ENCODE measurements at regions not wholly inside any gene's neighbourhood (a gene's known extent, or its start where the extent isn't known, plus 50 kb on each side); places are given as distances from the start of the nearest gene placed in this dataset.

GRCh38 chr6:55954436-55954835 lies 79.0 kb upstream of the BMP5 start:
- H3K27me3 ChIP-seq (ENCODE audit: control insufficient read depth in 1 of 2, insufficient read depth in 2 of 2, low read length in 2 of 2): no peaks in the 10 kb centered on the region
- H3K27ac ChIP-seq (ENCODE audit: extremely low read length, insufficient read depth, low read length): no peak overlapping the region
- H3K36me3 ChIP-seq (replicated peaks in 1 of 2; ENCODE audit: control insufficient read depth in 1 of 2, insufficient read depth in 2 of 2, low read length in 2 of 2): no peaks in the 10 kb centered on the region
- FAIRE-seq (no peak), DNase-seq (ENCODE audit: low spot score) (no peak), ATAC-seq (no peak)
- no TSS peak for BruUV-seq (replicated peaks)
- CTCF ChIA-PET (ENCODE audit: low intra/inter-chr PET ratio, low total read pairs): no interaction called here
- no peaks in the 10 kb centered on the region for H3K4me1 ChIP-seq (ENCODE audit: insufficient read depth, low read length)
- no peak overlapping the region for H3K4me3 ChIP-seq (replicated peaks in 1 of 3; ENCODE audit: insufficient read depth in 1 of 3, low read depth in 2 of 3, low read length in 3 of 3)
- in situ Hi-C loops (cut with HindIII; ENCODE audit: extremely low pct_ligation_motif_present, low pct_unique_long_range_greater_than_20kb): loop anchor here (25.0 kb wide), 2 partner anchors 517 to 667 kb away; no protein-coding TSS in a partner anchor
- no peak overlapping the region for H2AFZ ChIP-seq (ENCODE audit: low read length)
- no peak for TF ChIP-seq ZNF501 (CRISPR knock-in tag; IDR thresholded peaks at IDR 0.05)
- no peak for TF ChIP-seq RXRB (CRISPR knock-in tag; IDR thresholded peaks at IDR 0.05; ENCODE audit: borderline replicate concordance)
- no peak for TF ChIP-seq FOXP1 (IDR thresholded peaks at IDR 0.05)
- TF ChIP-seq FOXP1 (CRISPR knock-in tag; IDR thresholded peaks at IDR 0.05): no peak
- TF ChIP-seq ZSCAN20 (CRISPR knock-in tag; IDR thresholded peaks at IDR 0.05; ENCODE audit: borderline replicate concordance): no peak
- H4K20me1 ChIP-seq (ENCODE audit: insufficient read depth, low read length): no peaks in the 10 kb centered on the region
- no peaks in the 10 kb centered on the region for H3K9me3 ChIP-seq (ENCODE audit: low read length)
- no peak overlapping the region for H3K4me2 ChIP-seq (ENCODE audit: low read depth, low read length)
- H3K9ac ChIP-seq (ENCODE audit: insufficient read depth, low read depth, low read length): no peak overlapping the region
- POLR2A ChIA-PET: no interaction called here
- intact Hi-C loops (cut with micrococcal nuclease; ENCODE audit: unreplicated experiment): no loop called here
- H3K79me2 ChIP-seq (ENCODE audit: insufficient read depth, low read length): no peaks in the 10 kb centered on the region

- no peak overlapping the region for H3K27ac ChIP-seq (ENCODE audit: extremely low read length, insufficient read depth, low read length)
- 1% methylated on average over 7 of the region's 7 CpGs for whole genome bisulfite sequencing (ENCODE audit: low lambda C conversion rate)
- no peak for FAIRE-seq
Observed at GRCh38 chr6:55953335-55953734, 77.9 kb upstream of the BMP5 start.

More at GRCh38 chr6:55953335-55953734, 77.9 kb upstream of the BMP5 start:
- Histone ChIP-seq H4K20me1 (ENCODE audit: insufficient read depth, low read length) (no peaks in the 10 kb centered on the region), H2AFZ (ENCODE audit: low read length) (no peak overlapping the region), H3K4me3 (replicated peaks in 1 of 3; ENCODE audit: insufficient read depth in 1 of 3, low read depth in 2 of 3, low read length in 3 of 3) (no peak overlapping the region), H3K4me2 (ENCODE audit: low read depth, low read length) (no peak overlapping the region), H3K4me1 (ENCODE audit: insufficient read depth, low read length) (no peaks in the 10 kb centered on the region), H3K9ac (ENCODE audit: insufficient read depth, low read depth, low read length) (no peak overlapping the region), H3K36me3 (replicated peaks in 1 of 2; ENCODE audit: control insufficient read depth in 1 of 2, insufficient read depth in 2 of 2, low read length in 2 of 2) (no peaks in the 10 kb centered on the region), H3K27me3 (ENCODE audit: control insufficient read depth in 1 of 2, insufficient read depth in 2 of 2, low read length in 2 of 2) (no peaks in the 10 kb centered on the region), H3K9me3 (ENCODE audit: low read length) (no peaks in the 10 kb centered on the region), H3K79me2 (ENCODE audit: insufficient read depth, low read length) (no peaks in the 10 kb centered on the region)
- CTCF ChIA-PET (ENCODE audit: low intra/inter-chr PET ratio, low total read pairs): interaction anchor here (1.8 kb wide), 1 partner anchor 336 kb away, joined by 9 read pairs; no protein-coding TSS in a partner anchor
- in situ Hi-C loops (cut with HindIII; ENCODE audit: extremely low pct_ligation_motif_present, low pct_unique_long_range_greater_than_20kb) (loop anchor here (25.0 kb wide), 2 partner anchors 516 to 666 kb away; no protein-coding TSS in a partner anchor), intact Hi-C loops (cut with micrococcal nuclease; ENCODE audit: unreplicated experiment) (loop anchor here (1.0 kb wide), 3 partner anchors 336 to 677 kb away; no protein-coding TSS in a partner anchor)
- DNase-seq (ENCODE audit: low spot score) (peak; percentile 6), ATAC-seq (peak; percentile 55; the same call in 2 of the 3 replicates)
- POLR2A ChIA-PET: no interaction called here
- TF ChIP-seq STAG1 (CRISPR knock-in tag; IDR thresholded peaks at IDR 0.05) (peak; percentile 66), ZNF562 (CRISPR knock-in tag; IDR thresholded peaks at IDR 0.05; ENCODE audit: borderline replicate concordance) (no peak), UBTF (CRISPR knock-in tag; IDR thresholded peaks at IDR 0.05) (no peak), SNRNP70 (IDR thresholded peaks at IDR 0.05; ENCODE audit: low read depth, low read length) (no peak), HIC2 (CRISPR knock-in tag; IDR thresholded peaks at IDR 0.05; ENCODE audit: low read depth) (no peak), TCF12 (IDR thresholded peaks at IDR 0.05) (no peak), TCF12 (CRISPR knock-in tag; IDR thresholded peaks at IDR 0.05) (no peak), CTCF (CRISPR knock-in tag; IDR thresholded peaks at IDR 0.05) (peak; percentile 52), SMC3 (IDR thresholded peaks at IDR 0.05; ENCODE audit: low read length) (peak; percentile 53)
- BruUV-seq (replicated peaks): no TSS peak

Data from HepG2 (cell line).